Fibroblast of the conjunctiva (primary cell): ENCODE measurements at regions not wholly inside any gene's neighbourhood (a gene's known extent, or its start where the extent isn't known, plus 50 kb on each side); places are given as distances from the start of the nearest gene placed in this dataset.

Experiments
- DNase-seq: peaks from one replicate; pipeline ENCODE4 v3.0.0-alpha.2; 2010; ENCODE audit warnings: low read depth

- DNase-seq = no peak
Observed at GRCh38 chr7:84245835-84246234, 51.2 kb upstream of the SEMA3A start.
